ENCODE measurements at regions not wholly inside any gene's neighbourhood (a gene's known extent, or its start where the extent isn't known, plus 50 kb on each side); places are given as distances from the start of the nearest gene placed in this dataset.

- TF ChIP-seq, protein P1, sequence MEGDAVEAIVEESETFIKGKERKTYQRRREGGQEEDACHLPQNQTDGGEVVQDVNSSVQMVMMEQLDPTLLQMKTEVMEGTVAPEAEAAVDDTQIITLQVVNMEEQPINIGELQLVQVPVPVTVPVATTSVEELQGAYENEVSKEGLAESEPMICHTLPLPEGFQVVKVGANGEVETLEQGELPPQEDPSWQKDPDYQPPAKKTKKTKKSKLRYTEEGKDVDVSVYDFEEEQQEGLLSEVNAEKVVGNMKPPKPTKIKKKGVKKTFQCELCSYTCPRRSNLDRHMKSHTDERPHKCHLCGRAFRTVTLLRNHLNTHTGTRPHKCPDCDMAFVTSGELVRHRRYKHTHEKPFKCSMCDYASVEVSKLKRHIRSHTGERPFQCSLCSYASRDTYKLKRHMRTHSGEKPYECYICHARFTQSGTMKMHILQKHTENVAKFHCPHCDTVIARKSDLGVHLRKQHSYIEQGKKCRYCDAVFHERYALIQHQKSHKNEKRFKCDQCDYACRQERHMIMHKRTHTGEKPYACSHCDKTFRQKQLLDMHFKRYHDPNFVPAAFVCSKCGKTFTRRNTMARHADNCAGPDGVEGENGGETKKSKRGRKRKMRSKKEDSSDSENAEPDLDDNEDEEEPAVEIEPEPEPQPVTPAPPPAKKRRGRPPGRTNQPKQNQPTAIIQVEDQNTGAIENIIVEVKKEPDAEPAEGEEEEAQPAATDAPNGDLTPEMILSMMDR (conservative IDR thresholded peaks at IDR 0.05 in 1 of 2, IDR thresholded peaks at IDR 0.05 in 1 of 2; ENCODE audit: extremely low read depth in 1 of 2, insufficient read depth in 1 of 2, low read depth in 1 of 2, low read length in 2 of 2): no peak
- TF ChIP-seq EZH2 (IDR thresholded peaks at IDR 0.05; ENCODE audit: borderline replicate concordance, low read length): no peak
Observed at GRCh38 chr2:152944099-152944498, 225.7 kb downstream of the ARL6IP6 start.

Measured in mammary epithelial cell (primary cell).